ENCODE measurements at regions not wholly inside any gene's neighbourhood (a gene's known extent, or its start where the extent isn't known, plus 50 kb on each side); places are given as distances from the start of the nearest gene placed in this dataset.

DNA sequence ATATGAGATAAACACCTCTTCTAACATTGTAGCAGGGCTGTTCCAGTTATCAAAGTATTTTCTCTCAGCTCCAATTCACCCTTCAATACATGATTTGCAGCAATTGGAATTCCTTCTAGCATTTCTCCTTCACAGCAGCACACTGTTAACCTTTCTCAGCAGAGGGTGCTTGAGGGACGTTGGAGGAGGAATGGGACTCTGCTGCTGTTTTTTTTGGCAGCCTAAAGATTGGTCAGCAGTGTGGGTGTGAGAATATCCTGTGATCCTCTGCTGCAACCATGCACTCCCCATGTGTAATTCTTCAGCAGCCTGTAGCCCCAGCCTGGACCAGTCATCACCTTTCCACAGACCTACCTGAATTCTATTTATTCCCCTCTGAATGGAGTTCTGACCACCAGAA, 1708.9 kb upstream of the CELF4 start:
- no peak for TF ChIP-seq POLR2AphosphoS5 (IDR thresholded peaks at IDR 0.05)
- TF ChIP-seq, protein P1, sequence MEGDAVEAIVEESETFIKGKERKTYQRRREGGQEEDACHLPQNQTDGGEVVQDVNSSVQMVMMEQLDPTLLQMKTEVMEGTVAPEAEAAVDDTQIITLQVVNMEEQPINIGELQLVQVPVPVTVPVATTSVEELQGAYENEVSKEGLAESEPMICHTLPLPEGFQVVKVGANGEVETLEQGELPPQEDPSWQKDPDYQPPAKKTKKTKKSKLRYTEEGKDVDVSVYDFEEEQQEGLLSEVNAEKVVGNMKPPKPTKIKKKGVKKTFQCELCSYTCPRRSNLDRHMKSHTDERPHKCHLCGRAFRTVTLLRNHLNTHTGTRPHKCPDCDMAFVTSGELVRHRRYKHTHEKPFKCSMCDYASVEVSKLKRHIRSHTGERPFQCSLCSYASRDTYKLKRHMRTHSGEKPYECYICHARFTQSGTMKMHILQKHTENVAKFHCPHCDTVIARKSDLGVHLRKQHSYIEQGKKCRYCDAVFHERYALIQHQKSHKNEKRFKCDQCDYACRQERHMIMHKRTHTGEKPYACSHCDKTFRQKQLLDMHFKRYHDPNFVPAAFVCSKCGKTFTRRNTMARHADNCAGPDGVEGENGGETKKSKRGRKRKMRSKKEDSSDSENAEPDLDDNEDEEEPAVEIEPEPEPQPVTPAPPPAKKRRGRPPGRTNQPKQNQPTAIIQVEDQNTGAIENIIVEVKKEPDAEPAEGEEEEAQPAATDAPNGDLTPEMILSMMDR (IDR thresholded peaks at IDR 0.05), result no peak
